ENCODE measurements at regions not wholly inside any gene's neighbourhood (a gene's known extent, or its start where the extent isn't known, plus 50 kb on each side); places are given as distances from the start of the nearest gene placed in this dataset.

DNA sequence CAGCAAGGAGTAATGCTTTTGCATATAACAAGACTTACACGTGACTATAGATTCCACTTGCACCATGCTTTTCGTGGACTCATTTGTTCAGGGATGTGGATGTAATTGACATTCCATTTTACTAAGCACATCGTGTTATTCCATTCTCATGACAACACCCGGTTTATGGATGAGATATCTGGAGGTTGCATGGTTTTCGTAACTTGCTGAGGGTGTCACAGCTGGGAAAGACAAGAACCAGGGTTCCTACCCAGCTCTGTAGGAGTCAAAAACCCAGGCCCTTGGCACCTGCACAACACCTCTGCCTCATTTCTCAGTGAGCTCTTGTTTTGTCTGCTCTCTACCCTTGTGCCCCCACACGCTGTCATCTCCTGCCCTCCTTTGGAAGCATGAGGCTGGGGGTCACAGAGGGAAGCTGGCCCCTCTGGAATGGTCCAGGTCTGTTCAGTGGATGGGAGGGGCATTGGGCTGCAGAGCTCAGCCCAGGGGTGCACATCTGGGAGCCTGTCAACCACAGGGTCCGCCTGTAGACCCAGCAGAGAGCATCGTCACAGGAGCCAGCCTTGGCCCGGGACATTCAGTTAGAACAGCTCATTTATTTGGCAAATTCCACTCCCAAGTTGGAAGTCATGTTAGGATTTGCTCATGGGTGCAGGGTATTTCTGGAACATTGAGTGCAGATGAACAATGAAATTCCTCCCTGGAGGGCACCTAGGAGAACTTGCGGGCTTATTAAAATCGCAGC, 120.1 kb upstream of the TWIST2 start:
- no peak for DNase-seq

DNA sequence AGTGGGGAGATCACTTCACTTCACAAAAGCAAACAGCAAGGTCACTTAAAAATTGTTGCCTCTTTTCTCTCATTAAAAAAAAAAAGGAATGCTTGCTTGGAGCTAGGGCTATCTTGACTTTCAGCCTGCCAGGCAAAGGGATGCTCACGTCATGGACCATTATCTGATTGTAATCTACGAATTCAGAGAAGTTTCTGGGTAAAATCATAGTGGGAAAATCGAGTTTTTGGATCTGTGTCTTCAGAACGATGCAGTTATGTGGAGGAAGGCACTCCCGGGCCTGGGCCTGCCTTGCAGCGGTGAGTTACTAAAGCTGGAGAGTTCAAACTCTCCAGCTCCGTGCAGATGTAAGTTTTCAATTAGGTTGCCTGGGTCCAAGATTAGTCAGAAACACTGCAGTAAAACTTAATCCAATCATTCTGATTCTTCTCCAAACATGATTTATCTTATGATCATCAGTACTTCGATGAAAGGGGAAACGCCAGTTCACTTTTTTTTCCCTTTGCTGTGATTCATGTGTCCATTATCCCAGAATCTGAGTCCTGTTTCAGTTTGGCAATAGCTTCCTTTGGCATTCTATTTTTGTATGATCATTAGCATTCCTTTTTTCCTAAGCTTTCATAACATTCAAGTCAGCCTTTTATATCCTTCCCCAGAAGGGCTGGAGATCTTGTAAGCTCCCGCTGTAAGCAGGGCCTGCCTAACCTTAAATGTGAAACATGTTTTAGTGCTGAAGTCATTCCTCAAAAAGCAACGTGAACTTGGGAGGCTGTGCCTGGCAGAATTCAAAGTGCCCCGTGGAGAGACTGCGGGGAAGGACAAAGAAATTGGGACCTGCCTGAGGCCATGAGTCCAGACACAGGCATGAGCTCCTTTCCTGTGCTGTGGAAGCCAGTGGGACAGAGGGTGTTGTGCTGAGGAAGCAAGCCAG, 119.3 kb upstream of the TWIST2 start:
- DNase-seq, result no peak

DNA sequence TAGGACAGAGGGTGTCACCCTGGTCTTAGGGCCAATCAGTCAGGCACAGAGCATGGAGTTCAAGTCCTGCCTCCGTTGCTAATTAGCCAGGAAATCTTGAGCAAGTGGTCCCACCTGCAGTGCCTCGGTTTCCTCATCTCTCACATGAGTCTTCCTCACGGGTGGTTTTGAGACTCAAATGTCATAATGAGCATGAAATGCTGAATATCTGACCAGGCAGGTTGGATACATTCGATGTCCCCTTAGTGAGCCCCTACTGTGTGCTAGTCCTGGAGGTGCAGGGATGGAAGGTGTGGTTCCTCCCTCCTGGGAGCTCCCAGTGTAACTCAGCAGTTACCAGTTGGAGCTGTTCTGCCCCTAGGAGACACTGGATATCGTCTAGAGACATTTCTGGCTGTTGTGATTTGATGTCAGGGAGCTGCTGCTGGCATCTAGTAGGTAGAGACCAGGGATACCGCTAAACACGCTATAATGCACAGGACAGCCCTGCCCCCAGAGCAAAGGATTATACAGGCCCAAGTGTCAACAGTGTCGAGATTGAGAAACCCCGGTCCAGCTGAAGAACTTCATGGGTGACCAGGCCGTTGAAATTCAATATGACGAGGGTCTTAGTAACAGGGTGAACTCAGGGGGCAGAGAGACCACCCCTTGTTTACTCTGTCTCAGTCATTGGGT, 118.5 kb upstream of the TWIST2 start:
- no peak for DNase-seq

DNA sequence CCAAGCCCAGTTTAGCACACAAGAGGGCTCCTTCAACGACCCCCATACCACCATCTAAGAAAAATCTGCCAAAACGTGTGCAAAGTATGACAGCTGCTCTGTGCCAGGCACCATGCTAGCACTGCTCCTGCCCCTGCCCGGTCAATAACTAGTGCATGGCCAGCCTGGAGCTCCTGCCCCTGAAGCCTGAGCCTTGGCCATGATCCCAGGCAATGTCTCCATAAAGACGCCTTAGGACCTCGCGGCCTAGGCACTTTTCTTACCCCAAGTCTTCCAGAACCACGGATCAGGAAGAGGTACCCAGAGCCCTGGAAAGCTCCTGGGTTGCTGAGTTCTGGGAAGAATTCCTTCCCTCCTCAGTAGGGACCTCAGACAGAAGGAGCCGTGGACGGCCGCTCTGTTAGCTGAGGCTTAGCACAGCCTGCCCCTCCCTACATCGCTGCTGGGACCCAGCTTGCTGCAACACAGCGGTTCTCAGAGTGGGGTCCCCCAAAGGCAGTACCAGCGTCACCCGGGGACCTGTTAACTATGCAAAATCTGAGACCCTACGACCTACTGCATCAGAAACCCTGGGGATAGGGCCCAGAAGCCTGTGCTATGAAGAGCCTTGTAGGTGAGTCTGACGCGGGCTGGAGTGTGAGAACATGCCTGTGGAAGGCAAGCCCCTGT, 117.8 kb upstream of the TWIST2 start:
- no peak for DNase-seq

DNA sequence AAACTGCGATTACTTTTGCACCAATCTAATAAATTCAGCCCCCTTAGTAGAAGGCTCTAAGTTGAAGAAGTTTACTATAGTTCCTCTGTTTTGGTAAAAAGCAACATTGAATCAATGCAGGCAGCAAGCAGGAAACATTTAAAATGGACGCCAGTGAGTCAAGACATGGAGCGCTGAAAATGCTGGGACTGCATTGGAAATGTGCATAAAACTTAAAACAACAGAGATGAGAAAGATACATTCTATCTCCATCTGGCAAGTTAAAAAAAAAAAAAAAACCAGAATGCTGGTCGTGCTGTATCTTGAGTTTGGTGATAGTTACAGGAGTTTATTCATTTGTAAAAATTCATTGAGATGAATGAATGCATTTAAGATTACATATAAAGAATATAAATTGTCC, 117.0 kb upstream of the TWIST2 start:
- no peak for DNase-seq

DNA sequence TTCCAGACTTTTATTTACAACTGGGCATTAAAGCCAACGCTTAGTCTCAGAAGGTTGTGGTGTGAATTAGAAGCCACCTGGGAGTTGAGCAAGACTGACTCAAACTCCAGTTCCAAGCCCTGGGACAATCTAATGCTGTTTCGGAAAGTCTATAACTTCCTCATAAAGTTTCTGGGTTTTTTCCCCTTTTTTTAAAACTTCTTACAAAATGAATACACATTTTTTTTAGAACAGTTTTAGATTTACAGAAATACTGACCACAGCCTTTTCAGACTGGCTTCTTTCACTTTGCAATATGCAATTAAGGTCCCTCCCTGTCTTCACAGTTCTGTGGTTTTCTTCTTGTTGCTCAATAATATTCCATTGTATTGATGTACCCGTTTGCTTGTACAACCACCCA, 115.9 kb upstream of the TWIST2 start:
- no peak for DNase-seq

DNA sequence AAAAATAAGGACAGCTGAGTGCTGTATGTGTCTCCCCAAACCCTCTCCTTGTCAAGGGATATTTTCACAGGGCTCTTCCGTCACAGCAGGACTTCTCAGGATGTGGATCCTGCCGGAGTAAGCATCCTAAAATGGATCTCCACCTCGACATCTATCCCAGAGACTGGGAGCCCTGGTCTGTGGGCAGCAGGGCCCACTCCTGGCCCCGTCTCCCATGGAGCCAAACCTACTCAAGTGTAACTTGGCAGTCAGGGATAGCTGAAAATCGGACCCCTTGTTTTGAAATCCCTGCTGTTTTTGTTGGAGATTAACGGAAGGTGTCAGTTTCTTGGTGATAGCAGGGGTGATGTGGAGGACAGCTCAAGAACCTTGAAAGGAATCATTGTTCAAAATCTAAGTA, 109.0 kb upstream of the TWIST2 start:
- DNase-seq, result no peak

DNA sequence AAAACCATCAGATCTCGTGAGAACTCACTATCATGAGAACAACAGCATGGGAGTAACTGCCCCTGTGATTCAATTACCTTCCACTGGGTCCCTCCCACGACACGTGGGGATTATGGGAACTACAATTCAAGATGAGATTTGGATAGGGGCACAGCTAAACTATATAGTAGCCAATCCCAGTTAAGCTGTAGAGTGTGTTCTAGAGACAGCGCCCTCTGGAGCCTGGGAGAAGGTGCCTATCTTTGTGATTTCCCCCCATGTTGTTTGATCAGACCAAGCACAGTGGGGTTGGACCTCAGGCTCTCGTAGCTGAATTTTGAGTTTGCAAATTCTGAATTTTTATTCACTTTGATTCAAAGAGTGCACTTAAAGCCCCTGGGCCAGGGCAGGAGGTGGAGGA, 108.2 kb upstream of the TWIST2 start:
- DNase-seq, result no peak

DNA sequence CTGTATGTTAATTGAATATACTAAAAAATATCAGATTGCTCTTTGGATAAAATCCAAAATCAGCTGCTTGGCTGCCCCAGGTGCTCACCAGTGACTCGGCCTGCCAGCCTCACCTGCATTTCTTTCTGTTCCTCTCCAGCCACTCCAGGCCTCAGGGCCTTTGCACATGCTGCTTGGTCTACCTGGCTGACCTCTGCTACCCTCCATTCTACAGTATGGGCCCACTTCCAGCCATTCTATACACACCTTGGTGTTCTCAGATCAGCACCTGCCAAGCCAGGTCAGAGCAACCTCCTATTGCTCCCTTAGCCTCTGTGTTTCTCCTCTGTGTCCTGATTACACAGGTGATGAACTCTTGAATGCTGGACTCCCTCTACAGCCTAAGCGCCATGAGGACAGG, 106.6 kb upstream of the TWIST2 start:
- DNase-seq, result no peak

DNA sequence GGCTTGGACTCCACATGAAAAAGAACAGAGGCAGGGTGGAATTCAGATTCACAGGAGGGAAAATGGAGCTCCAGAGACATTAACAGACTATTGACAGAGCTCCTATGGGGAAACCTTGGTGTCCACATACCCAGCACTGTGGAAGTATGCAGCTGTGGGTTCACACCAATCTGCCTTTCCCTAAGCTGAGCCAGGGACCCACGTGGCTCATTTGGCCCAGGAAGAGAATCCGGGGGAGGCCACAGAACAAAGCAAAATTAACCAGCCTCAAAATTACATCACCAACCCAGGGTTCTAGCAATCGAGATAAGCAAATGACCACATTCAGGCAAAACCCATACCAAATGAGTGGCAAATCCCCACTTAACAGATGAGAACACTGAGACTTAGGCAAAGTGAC, 105.8 kb upstream of the TWIST2 start:
- DNase-seq, result no peak

DNA sequence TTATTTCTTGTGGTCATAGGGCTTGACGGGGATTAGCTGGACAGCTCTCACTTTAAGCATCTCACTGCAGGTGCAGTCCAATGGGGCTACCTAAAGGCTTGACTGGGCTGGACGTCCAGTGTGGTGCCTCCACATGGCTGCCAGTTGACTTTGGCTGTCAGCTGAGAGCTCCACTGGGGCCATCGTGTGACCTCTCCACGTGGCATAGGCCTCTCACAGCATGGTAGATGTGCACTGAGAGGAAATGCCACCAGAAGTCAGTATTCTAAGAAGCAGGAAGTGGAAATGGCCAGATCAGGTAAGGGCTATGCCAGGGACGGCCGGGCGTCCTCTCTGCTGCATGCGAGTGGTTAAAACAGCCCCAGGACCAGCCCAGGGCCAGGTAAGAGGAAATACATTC, 105.2 kb upstream of the TWIST2 start:
- DNase-seq, result no peak

DNA sequence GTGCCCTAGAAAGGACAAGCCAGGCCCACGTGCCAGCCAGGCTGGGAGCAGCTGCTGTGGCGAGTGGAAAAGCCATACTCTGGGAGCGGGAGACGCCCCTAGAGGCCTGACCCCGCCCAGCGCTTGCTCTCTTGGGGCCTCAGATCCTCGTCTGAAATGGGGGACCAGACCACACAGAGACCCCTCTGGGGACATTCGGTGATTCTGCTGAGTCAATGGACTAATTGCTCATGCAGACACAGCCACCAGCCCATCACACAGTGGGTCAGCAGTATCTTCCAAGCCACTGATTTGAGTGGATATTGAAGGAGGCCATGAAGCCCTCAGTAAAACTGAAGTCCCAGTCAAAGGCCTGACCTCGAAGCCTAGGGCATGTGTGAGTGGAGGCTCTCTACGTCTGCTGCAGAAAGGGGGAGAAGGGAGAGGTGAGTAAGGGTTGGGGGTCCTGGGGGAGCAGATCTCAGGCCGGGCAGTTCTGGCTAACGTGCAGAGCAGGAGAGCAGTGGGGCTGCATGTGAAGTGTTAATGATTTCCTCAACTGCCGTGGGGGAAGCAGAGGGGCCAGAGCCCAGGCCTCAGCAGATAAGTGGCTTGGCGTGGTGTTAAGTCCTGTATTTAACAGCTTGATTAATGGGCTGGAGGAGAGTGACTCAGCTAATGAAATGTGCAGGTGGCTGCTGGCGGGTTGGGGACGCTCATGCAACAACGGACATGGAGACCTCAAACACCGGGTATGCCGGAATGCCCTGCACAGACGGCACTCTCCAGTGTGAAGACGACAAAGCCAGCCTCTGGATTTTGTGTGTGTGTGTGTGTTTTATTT, 104.4 kb upstream of the TWIST2 start:
- DNase-seq, result no peak

DNA sequence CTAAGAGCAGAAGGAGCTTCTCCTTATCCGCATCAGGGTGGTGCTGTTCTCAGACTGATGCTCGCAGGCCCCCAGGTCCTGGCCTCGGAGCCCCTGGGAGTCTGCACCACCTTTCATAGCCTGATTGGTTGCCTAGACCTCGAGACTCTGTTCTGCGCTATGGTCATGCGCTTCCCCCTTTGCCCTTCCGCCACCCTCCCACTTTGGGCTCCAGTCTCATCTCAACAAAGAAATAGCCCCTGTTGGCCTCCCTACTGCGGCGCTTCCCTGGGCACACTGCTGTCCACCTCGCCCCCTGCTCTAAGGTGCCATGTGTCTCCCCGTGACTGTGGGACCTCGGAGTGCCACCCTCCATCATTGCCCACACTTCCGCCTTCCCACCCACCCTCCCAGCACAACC, 102.9 kb upstream of the TWIST2 start:
- no peak for DNase-seq

DNA sequence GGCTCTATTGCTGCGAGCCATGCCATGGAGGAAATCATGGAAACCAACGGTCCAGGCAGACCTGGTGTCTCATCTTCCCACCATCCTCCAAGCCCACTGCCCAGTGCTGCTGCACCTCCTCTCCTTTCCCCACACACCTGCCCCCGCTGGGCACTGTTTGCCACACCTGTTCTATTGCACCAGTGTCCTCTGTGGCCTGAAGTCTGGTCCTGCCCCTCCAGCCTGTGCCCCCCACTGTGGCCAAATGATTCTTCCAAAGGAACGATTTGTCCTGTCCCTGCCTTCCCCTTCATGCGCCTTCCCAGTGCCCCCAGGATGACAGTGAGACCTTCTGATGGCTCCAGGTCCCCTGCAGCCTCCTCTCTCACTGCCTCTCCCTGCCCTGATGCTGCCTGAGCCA, 101.9 kb upstream of the TWIST2 start:
- DNase-seq, result no peak

DNA sequence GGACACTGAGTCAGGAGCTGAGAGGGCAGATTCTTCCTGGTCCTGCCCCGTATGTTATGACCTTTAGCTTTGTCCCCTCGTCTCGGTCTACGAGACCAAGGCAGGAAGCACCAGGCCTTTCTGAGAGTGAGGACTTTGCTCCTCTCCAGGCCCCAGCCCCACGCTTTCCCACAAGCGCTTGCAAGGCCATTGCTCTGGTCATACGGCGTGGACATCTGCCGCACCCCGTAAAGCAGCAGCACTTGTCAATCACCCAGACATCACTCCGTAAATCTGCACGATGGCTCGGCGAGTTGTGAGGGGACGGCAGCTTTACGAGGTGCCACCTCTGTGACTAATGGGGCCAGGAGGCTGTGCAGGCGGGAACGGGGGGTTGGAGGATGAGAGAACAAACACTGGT, 100.8 kb upstream of the TWIST2 start:
- no peak for DNase-seq

DNA sequence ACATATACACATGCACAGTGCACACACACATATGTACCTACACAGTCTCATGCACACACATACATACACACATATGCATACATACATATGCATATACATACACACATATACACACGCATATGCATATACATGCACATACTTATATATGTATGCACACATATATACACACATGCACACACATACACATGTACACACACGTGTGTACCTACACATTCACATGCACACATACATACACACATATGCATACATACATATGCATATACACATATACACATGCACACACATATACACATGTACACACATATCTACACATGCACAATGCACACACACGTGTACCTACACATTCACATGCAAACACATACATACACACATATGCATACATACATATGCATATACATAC, 100.3 kb upstream of the TWIST2 start:
- DNase-seq, result no peak

DNA sequence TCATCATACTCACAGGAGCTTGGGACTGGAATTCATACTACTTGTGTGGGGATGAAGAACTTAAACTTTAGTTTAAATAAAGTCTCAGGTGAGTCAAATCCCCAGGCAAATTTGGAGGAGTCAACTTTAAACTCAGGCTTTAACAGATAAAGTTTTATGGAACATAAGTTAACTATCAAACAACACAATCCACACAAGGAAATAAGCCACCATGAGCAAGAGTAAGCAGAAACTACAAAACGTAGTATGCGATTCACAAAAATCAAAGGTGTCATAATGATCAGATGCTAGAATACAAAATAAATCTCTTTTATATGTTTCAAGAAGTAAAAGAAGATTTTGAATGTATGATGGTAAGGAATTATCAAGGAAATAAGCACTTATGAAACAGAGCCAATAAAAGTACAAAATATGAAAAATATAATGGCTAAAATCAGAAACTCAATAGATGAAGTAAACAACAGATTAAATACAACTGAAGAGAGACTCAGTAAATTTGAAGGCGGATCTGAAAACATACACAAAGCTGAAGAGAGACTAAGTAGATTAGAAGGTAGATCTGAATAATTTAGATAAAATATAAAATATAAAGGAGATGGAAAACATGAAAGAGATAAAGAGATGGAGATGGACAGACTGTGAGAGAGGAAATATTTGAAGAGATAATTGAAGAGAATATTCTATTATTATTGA, 97.5 kb upstream of the TWIST2 start:
- DNase-seq, result no peak

DNA sequence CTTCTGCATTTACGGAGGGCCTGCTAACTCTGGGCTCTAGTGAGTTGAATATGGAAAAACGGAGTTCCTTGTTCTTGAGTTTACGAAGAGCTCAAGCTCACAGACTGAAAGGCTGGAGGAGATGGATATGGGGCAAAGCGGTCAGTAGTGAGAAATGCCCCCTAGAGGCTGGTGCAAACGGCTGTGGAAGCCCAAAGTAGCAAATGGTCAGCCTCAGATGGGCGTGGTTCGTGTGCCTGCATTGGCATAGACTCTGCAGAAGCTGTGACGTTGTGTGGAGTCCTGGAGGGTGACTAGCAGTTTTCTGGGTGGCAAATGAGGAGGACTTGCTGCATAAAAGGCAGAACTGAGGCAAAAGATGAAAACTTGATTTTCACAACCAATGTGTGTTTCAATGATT, 93.6 kb upstream of the TWIST2 start:
- no peak for DNase-seq

DNA sequence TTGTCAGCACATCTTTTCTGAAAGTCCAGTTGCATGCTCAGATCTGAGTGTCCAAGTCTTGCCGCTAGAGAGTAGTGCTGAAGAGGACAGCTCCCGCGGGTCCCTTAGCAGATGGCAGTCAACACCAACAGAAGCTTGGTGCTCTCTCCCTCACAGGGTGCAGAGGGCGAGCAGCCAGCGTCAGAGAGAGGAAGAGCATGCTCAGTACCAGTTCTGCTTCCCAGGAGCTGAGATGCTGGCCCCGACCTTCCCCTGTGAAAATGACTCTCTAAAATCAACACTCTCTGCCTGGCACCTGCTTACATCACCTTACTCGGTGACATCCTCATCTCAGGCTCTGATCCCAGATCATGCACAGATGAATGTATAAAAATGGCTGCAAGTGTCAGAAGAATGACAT, 86.0 kb upstream of the TWIST2 start:
- DNase-seq, result no peak

DNA sequence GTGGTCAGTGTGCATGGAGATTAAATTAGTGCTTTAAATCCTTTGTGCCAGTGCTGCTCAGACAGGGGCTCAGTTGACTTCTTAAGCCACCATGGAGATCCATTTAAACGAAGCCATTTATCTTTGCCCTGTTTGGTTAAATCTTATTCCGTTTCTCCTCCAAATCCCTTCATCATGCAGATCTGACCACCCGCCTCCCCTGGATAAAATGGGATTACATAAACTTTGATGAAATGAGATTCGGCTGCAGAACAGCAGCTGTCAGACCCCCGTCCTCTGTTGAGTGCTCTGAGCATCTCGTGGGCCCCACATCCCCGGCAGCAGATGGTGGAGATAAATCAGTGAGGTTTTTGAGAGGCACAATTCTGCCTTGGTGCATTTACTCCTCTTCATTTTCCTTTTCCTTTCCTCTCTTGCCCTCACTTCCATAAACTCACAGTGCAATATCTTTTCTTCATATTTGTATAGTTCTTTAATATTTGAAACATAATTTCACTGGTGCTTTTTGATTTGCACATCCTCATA, 84.4 kb upstream of the TWIST2 start:
- DNase-seq, result no peak

DNA sequence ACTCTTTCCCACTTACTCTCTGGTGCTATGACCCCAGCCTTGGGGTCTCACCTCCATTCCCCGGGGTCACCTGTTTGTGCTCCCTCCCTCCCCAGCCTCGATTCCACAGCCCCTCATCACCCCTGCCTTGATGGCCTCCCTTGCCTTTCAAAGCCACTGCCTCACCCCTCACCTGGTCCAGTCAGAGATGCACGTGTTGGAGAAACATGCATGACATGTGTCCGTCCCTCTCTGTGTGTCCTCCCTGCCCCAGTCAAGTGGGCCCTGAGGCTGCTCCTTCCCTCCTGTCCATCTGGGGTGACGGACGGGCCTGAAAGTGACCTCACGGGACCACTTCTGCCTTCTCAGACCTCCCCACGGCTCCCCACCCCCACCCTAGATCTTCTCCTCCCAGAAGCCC, 82.3 kb upstream of the TWIST2 start:
- no peak for DNase-seq

DNA sequence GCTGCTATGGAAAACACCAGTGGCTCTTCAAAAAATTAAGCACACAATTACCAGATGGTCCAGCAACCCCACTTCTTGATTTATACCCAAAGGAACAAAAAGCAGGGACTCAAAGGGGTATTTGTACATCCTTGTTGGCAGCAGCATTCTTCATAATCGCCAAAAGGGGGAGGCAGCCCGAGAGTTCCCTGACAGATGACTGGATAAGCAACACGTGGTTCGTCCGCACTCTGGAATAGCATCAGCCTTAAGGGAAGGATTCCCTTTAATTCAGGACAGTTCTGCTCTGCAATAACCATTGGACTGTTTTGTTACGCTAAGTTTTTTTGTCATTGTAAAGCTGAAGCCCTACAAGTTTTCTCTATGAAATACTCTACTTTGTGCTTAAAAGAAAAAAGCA, 76.7 kb upstream of the TWIST2 start:
- DNase-seq, result no peak
